Prostate gland (tissue), 2 donors: ENCODE measurements at regions not wholly inside any gene's neighbourhood (a gene's known extent, or its start where the extent isn't known, plus 50 kb on each side); places are given as distances from the start of the nearest gene placed in this dataset.

ENCODE experiments used
- DNase-seq: peaks from one replicate; pipeline ENCODE4 v3.0.0-alpha.2; 2019; ENCODE audit warnings: low spot score
- H3K27ac ChIP-seq, 2 donors: fragments of 200-600 bp; sonication (generic); 2 replicates each; pipeline ENCODE4 v1.5.1; 2017 to 2019
- H3K27me3 ChIP-seq: fragments of 200-600 bp; sonication (generic); replicated peaks from 2 replicates; pipeline ENCODE4 v1.5.1; 2019; ENCODE audit not compliant: insufficient read depth
- H3K36me3 ChIP-seq, 2 donors: fragments of 200-600 bp; sonication (generic); 1 replicate in 1 of 2; 2 replicates in 1 of 2; pipeline versions ENCODE4 v1.5.1 to v1.8.1; 2017 to 2019
- H3K4me1 ChIP-seq: fragments of 200-600 bp; sonication (generic); replicated peaks from 2 replicates; pipeline ENCODE4 v1.5.1; 2019
- H3K4me3 ChIP-seq, 2 donors: fragments of 200-600 bp; sonication (generic); 2 replicates each; pipeline ENCODE4 v1.5.1; 2017 to 2019
- H3K9me3 ChIP-seq: fragments of 200-600 bp; sonication (generic); 2 replicates; pipeline ENCODE4 v1.5.1; 2017
- POLR2A ChIP-seq: fragments of 450-650 bp; IDR thresholded peaks from one replicate; pipeline ENCODE4 v1.6.1; 2016; ENCODE audit warnings: antibody characterized with exemption, mild to moderate bottlenecking
- POLR2AphosphoS5 ChIP-seq: sonication (generic); formaldehyde crosslinking; IDR thresholded peaks from one replicate; pipeline ENCODE4 v1.6.1; 2017; ENCODE audit warnings: antibody characterized with exemption
- WGBS: methylation state at CpG from one replicate; pipeline ENCODE4 v1.1.5; 2018; 5-methylcytosine and 5-hydroxymethylcytosine counted together
- intact Hi-C: fragments of 100-400 bp; cut with DNase I; formaldehyde crosslinking; loops from one replicate; pipeline ENCODE4 v1.14.2; 2022
- TF ChIP-seq, protein P1 (sequence below), 4 experiments: fragments of 200-600 bp in 2 of 4; fragments of 450-650 bp in 2 of 4; sonication (generic) in 2 of 4; IDR thresholded peaks; 1 replicate in 3 of 4; 2 replicates in 1 of 4; pipeline ENCODE4 v1.5.1; 2016 to 2019; ENCODE audit warnings: antibody characterized with exemption in 4 of 4, mild to moderate bottlenecking in 2 of 4, moderate library complexity in 2 of 4

DNA sequence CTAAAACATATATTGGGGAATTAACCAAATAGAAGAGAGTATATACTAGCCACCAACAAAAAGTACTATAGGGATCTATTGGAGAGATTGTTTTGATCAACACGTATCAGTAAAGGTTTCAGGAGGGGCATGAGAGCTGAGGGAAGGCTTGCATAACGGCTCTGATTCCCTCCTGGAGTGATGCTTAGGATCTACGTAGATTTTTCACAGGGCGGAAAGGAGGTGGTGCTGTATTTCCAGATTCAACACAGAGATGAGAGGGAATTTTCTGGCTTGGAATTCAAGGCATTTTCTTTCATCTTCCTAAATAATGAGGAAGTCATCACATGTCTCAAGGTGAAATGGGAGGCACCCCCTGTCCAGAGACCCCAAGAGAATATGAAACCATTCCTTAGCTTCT lies 443.8 kb downstream of the CMPK2 start:
- DNase-seq, result no peak
- TF ChIP-seq POLR2A (no peak), POLR2AphosphoS5 (no peak)
- TF ChIP-seq, protein P1, sequence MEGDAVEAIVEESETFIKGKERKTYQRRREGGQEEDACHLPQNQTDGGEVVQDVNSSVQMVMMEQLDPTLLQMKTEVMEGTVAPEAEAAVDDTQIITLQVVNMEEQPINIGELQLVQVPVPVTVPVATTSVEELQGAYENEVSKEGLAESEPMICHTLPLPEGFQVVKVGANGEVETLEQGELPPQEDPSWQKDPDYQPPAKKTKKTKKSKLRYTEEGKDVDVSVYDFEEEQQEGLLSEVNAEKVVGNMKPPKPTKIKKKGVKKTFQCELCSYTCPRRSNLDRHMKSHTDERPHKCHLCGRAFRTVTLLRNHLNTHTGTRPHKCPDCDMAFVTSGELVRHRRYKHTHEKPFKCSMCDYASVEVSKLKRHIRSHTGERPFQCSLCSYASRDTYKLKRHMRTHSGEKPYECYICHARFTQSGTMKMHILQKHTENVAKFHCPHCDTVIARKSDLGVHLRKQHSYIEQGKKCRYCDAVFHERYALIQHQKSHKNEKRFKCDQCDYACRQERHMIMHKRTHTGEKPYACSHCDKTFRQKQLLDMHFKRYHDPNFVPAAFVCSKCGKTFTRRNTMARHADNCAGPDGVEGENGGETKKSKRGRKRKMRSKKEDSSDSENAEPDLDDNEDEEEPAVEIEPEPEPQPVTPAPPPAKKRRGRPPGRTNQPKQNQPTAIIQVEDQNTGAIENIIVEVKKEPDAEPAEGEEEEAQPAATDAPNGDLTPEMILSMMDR (IDR thresholded peaks at IDR 0.05), result no peak
- intact Hi-C loops, result no loop called here
- Histone ChIP-seq H3K4me3 (no peak overlapping the region), H3K4me1 (no peaks in the 10 kb centered on the region), H3K9me3 (no peaks in the 10 kb centered on the region), H3K36me3 (no peaks in the 10 kb centered on the region), H3K27me3 (no peaks in the 10 kb centered on the region), H3K27ac (no peak overlapping the region)
- WGBS, result 75% methylated on average over 4 of the region's 4 CpGs

DNA sequence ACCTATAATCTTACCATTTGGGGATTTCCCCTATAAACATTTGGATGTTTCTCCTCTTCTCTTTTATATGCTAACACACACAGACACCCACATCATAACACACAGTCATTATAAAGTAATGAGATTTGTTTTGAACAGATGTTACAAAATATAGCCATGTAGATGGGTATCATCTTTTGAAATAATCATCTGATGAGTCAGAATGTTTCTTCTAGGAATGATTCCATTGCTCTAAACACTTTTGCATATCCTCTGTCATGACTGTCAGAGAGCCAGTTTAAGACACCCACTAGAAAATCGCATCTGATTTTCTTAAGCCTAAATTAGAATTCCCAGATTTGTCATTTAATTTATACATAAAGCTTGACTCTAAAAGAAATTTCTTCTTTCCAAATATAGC lies 442.6 kb downstream of the CMPK2 start:
- no peak overlapping the region for H3K4me3 ChIP-seq
- TF ChIP-seq, protein P1 (IDR thresholded peaks at IDR 0.05), result no peak
- no peak for TF ChIP-seq POLR2AphosphoS5
- no peak for TF ChIP-seq POLR2A
- no peaks in the 10 kb centered on the region for H3K27me3 ChIP-seq
- no peaks in the 10 kb centered on the region for H3K4me1 ChIP-seq
- intact Hi-C loops, result no loop called here
- H3K9me3 ChIP-seq, result no peaks in the 10 kb centered on the region
- DNase-seq, result no peak
- H3K27ac ChIP-seq, result no peak overlapping the region
- 70% methylated on average over 1 of the region's 1 CpG for WGBS
- H3K36me3 ChIP-seq, result no peaks in the 10 kb centered on the region

DNA sequence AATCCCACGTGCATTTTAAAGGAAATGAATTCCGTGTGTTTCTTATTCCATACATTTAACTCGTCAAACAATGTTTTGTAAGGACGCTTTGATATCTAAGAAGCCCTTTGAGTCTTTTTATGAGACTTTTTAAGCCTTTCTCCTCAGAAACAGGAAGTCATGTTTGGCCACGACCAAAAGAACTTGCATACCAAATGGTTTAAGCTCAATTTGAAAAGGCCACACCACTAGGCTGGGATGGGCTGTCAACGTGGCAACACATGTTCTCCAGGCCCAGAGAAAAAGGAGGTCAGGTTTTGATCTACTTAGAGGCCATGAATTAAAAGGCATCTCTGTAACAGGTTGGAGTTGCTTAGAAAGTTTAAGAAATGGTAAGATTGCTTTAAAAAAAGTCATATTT lies 441.8 kb downstream of the CMPK2 start:
- no peak for TF ChIP-seq POLR2A
- TF ChIP-seq POLR2AphosphoS5, result no peak
- TF ChIP-seq, protein P1 (IDR thresholded peaks at IDR 0.05), result no peak
- H3K27me3 ChIP-seq, result no peaks in the 10 kb centered on the region

DNA sequence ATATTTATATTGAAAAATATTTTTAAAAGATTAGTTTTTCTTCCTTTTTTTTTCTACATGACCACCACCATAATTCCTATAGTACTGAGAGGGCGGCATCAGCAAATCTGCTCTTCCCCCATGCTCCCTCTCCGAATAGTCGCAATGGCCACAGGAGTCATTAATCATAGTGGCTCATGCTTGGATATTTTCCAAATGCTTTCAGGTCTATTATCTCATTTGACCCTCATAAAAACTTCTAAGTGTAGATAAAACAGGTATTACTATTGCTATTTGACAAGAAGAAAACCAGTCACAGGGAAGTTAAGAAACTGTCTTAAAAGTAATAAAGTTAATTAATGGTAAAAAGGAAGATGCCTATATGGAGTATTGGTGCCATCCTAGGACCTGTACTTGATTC lies 440.7 kb downstream of the CMPK2 start:
- 90% methylated on average over 3 of the region's 3 CpGs for WGBS
- DNase-seq, result no peak
- no peak for TF ChIP-seq POLR2AphosphoS5
- no peak for TF ChIP-seq POLR2A
- TF ChIP-seq, protein P1 (IDR thresholded peaks at IDR 0.05), result no peak
- intact Hi-C loops, result no loop called here
- Histone ChIP-seq H3K36me3 (no peaks in the 10 kb centered on the region), H3K27me3 (no peaks in the 10 kb centered on the region), H3K9me3 (no peaks in the 10 kb centered on the region), H3K4me1 (no peaks in the 10 kb centered on the region), H3K27ac (no peak overlapping the region), H3K4me3 (no peak overlapping the region)

More for the DNA sequence above, 441.8 kb downstream of the CMPK2 start:
- no peak for DNase-seq
- Histone ChIP-seq H3K4me3 (no peak overlapping the region), H3K27ac (no peak overlapping the region), H3K4me1 (no peaks in the 10 kb centered on the region), H3K36me3 (no peaks in the 10 kb centered on the region), H3K9me3 (no peaks in the 10 kb centered on the region)
- 41% methylated on average over 6 of the region's 6 CpGs for whole genome bisulfite sequencing
- intact Hi-C loops, result no loop called here

DNA sequence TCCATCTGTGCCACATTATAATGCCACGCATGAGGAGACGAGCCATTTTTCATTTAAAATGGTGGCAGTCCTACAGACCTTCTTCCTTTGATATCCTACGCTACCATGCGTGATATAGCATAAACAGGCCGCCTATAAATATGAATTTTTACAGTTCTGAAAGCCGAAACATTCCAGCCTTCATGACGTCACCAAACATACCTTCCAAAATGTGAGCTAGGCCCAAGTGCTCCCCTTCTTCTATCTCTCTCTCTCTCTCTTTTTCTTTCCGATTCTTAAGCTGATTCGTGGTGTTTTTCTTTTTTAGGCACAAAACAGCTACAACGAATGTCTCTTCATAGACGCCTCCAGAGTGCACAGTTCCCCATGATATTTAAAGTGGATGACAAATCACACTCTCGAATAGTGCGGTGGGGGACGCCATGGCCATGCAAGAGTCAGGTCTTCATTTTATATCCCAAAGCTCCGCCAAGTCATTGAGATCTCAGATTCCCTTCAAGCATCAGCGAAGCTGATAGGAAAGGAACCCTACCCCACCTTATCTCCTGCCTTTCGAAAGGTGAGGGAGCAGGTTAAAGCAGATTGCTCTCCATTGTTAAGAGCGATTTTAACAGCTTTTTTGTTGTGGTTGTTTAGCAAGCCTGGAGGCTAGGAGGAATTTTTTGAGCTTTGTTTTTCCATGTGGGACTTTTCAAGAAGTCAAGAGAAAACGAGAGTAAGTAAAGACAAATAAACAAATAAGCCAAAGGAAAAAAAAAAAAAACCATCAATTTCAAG lies 436.3 kb downstream of the CMPK2 start:
- TF ChIP-seq, protein P1 (IDR thresholded peaks at IDR 0.05), result no peak
- TF ChIP-seq POLR2A (no peak), POLR2AphosphoS5 (no peak)
- no peak for DNase-seq
- Histone ChIP-seq H3K9me3 (no peaks in the 10 kb centered on the region), H3K27ac (no peak overlapping the region), H3K27me3 (no peaks in the 10 kb centered on the region), H3K36me3 (no peaks in the 10 kb centered on the region), H3K4me3 (no peak overlapping the region), H3K4me1 (no peaks in the 10 kb centered on the region)
- intact Hi-C loops, result no loop called here
- 83% methylated on average over 19 of the region's 19 CpGs for WGBS
